Loucy (cell line): ENCODE measurements at regions not wholly inside any gene's neighbourhood (a gene's known extent, or its start where the extent isn't known, plus 50 kb on each side); places are given as distances from the start of the nearest gene placed in this dataset.

Source experiments
- CTCF ChIP-seq: fragments of 200-600 bp; sonication (generic); conservative IDR thresholded peaks from 2 replicates; pipeline ENCODE4 v1.5.1; 2014; ENCODE audit warnings: mild to moderate bottlenecking, antibody characterized with exemption, low read length
- EZH2phosphoT487 ChIP-seq: fragments of 200-600 bp; IDR thresholded peaks from 2 replicates; pipeline ENCODE4 v1.6.1; 2018; ENCODE audit warnings: antibody characterized with exemption, mild to moderate bottlenecking, moderate library complexity, borderline replicate concordance

GRCh38 chr2:64859312-64860212 is 129.6 kb upstream of the SLC1A4 start:
- TF ChIP-seq CTCF (no peak), EZH2phosphoT487 (no peak)
